Sigmoid colon (tissue), 6 donors: ENCODE measurements at regions not wholly inside any gene's neighbourhood (a gene's known extent, or its start where the extent isn't known, plus 50 kb on each side); places are given as distances from the start of the nearest gene placed in this dataset.

ENCODE experiments used
- DNase-seq: peaks from one replicate; pipeline ENCODE4 v3.0.0-alpha.2; 2019
- H3K27ac ChIP-seq, 4 donors: fragments of 200-600 bp; sonication (generic); one replicate each; pipeline ENCODE4 v1.5.1; 2016 to 2019; ENCODE audit warnings: mild to moderate bottlenecking in 1 of 4
- H3K27me3 ChIP-seq, 3 donors: fragments of 200-600 bp; sonication (generic); one replicate each; pipeline ENCODE4 v1.5.1; 2019; ENCODE audit warnings: mild to moderate bottlenecking in 1 of 3
- H3K36me3 ChIP-seq, 4 donors: fragments of 200-600 bp; sonication (generic); one replicate each; pipeline ENCODE4 v1.5.1; 2016 to 2019
- H3K4me1 ChIP-seq, 4 donors: fragments of 200-600 bp; sonication (generic); one replicate each; pipeline ENCODE4 v1.5.1; 2017 to 2019
- H3K4me3 ChIP-seq, 4 donors: fragments of 200-600 bp; sonication (generic); one replicate each; pipeline ENCODE4 v1.5.1; 2017 to 2019; ENCODE audit warnings: mild to moderate bottlenecking in 2 of 4, moderate library complexity in 1 of 4
- H3K9me3 ChIP-seq, 4 donors: fragments of 200-600 bp in 3 of 4; sonication (generic) in 3 of 4; one replicate each; pipeline versions ENCODE4 v1.5.1 to v1.6.1; 2013 to 2019
- CTCF ChIP-seq, 4 experiments: fragments of 450-650 bp in 3 of 4; fragments of 200-600 bp in 1 of 4; IDR thresholded peaks; one replicate each; pipeline ENCODE4 v1.5.1; 2016 to 2019; ENCODE audit warnings: antibody characterized with exemption in 4 of 4, mild to moderate bottlenecking in 3 of 4, moderate library complexity in 2 of 4
- EP300 ChIP-seq, 4 donors: sonication (generic); formaldehyde crosslinking; IDR thresholded peaks; one replicate each; pipeline ENCODE4 v1.6.1; 2017; ENCODE audit warnings: antibody characterized with exemption in 4 of 4
- POLR2A ChIP-seq, 2 donors: fragments of 450-650 bp; IDR thresholded peaks; one replicate each; pipeline ENCODE4 v1.6.1; 2016; ENCODE audit warnings: antibody characterized with exemption in 2 of 2, mild to moderate bottlenecking in 2 of 2, moderate library complexity in 2 of 2
- POLR2AphosphoS5 ChIP-seq, 4 donors: sonication (generic); formaldehyde crosslinking; IDR thresholded peaks; one replicate each; pipeline ENCODE4 v1.6.1; 2017; ENCODE audit warnings: antibody characterized with exemption in 4 of 4
- WGBS, 2 donors: extraction: QIAGEN DNeasy Blood & Tissue Kit; methylation state at CpG; one replicate each; pipeline ENCODE4 v1.1.7; 2013; 5-methylcytosine and 5-hydroxymethylcytosine counted together
- intact Hi-C: fragments of 100-400 bp; cut with DNase I; formaldehyde crosslinking; loops from one replicate; pipeline ENCODE4 v1.15.1; 2023
- donor health status: healthy with polysubstance abuse.
- donor health status: healthy.

GRCh38 chr14:55893705-55894104 is 224.5 kb upstream of the PELI2 start:
- WGBS, 2 donors, result 87 to 92% methylated on average over 5 of the region's 5 CpGs
- DNase-seq, result no peak
- intact Hi-C loops, result no loop called here
- TF ChIP-seq POLR2AphosphoS5 (IDR thresholded peaks at IDR 0.05) (no peak), EP300 (IDR thresholded peaks at IDR 0.05) (no peak), CTCF (IDR thresholded peaks at IDR 0.05) (no peak), POLR2A (IDR thresholded peaks at IDR 0.05) (no peak)
- Histone ChIP-seq H3K27me3 (no peaks in the 10 kb centered on the region), H3K27ac (peak overlapping the region in 1 of 4 donors; percentile 7), H3K9me3 (no peaks in the 10 kb centered on the region), H3K4me3 (no peak overlapping the region), H3K36me3 (no peaks in the 10 kb centered on the region), H3K4me1 (peaks cover 0 to 9% (median 8%) of the 10 kb centered on the region in 4 donors)

- 59 to 79% methylated on average over 1 of the region's 1 CpG for WGBS, 2 donors
- H3K27ac ChIP-seq, result no peak overlapping the region
- H3K9me3 ChIP-seq, result no peaks in the 10 kb centered on the region
- H3K27me3 ChIP-seq, result no peaks in the 10 kb centered on the region
- no peak for DNase-seq
- H3K36me3 ChIP-seq, result no peaks in the 10 kb centered on the region
- H3K4me1 ChIP-seq, result peaks cover 0 to 4% (median 0%) of the 10 kb centered on the region in 4 donors
- H3K4me3 ChIP-seq, result no peak overlapping the region
- intact Hi-C loops, result no loop called here
- TF ChIP-seq CTCF (IDR thresholded peaks at IDR 0.05), result no peak
- no peak for TF ChIP-seq POLR2AphosphoS5 (IDR thresholded peaks at IDR 0.05)
Observed at GRCh38 chr14:55897031-55897430, 221.2 kb upstream of the PELI2 start.

- intact Hi-C loops, result no loop called here
- WGBS, 2 donors, result 59 to 79% methylated on average over 1 of the region's 1 CpG
- no peak for TF ChIP-seq CTCF (IDR thresholded peaks at IDR 0.05)
- no peak for TF ChIP-seq POLR2AphosphoS5 (IDR thresholded peaks at IDR 0.05)
- TF ChIP-seq POLR2A (IDR thresholded peaks at IDR 0.05), result no peak
- no peak for TF ChIP-seq EP300 (IDR thresholded peaks at IDR 0.05)
Observed at GRCh38 chr14:55898938-55899337, 219.3 kb upstream of the PELI2 start.

GRCh38 chr14:55899531-55899930 is 218.7 kb upstream of the PELI2 start:
- no peak for TF ChIP-seq EP300 (IDR thresholded peaks at IDR 0.05)
- no peak for TF ChIP-seq CTCF (IDR thresholded peaks at IDR 0.05)
- no peak for TF ChIP-seq POLR2A (IDR thresholded peaks at IDR 0.05)
- no peak for TF ChIP-seq POLR2AphosphoS5 (IDR thresholded peaks at IDR 0.05)
- 94% methylated on average over 4 of the region's 4 CpGs for WGBS, 2 donors
- no peak for DNase-seq
- H3K4me1 ChIP-seq, result peaks cover 0 to 5% (median 0%) of the 10 kb centered on the region in 4 donors
- no peaks in the 10 kb centered on the region for H3K9me3 ChIP-seq
- no peak overlapping the region for H3K27ac ChIP-seq
- H3K27me3 ChIP-seq, result no peaks in the 10 kb centered on the region
- intact Hi-C loops, result no loop called here
- no peak overlapping the region for H3K4me3 ChIP-seq
- no peaks in the 10 kb centered on the region for H3K36me3 ChIP-seq

More at GRCh38 chr14:55898938-55899337, 219.3 kb upstream of the PELI2 start:
- Histone ChIP-seq H3K27me3 (no peaks in the 10 kb centered on the region), H3K4me1 (peaks cover 0 to 2% (median 0%) of the 10 kb centered on the region in 4 donors), H3K36me3 (no peaks in the 10 kb centered on the region), H3K27ac (no peak overlapping the region), H3K4me3 (no peak overlapping the region), H3K9me3 (no peaks in the 10 kb centered on the region)
- no peak for DNase-seq

GRCh38 chr14:55900749-55901148 is 217.5 kb upstream of the PELI2 start:
- TF ChIP-seq POLR2AphosphoS5 (IDR thresholded peaks at IDR 0.05) (no peak), EP300 (IDR thresholded peaks at IDR 0.05) (no peak), CTCF (IDR thresholded peaks at IDR 0.05) (no peak), POLR2A (IDR thresholded peaks at IDR 0.05) (no peak)
- 85 to 90% methylated on average over 2 of the region's 2 CpGs for WGBS, 2 donors
- intact Hi-C loops, result no loop called here
- Histone ChIP-seq H3K9me3 (no peaks in the 10 kb centered on the region), H3K4me3 (no peak overlapping the region), H3K36me3 (no peaks in the 10 kb centered on the region), H3K27ac (no peak overlapping the region), H3K27me3 (no peaks in the 10 kb centered on the region), H3K4me1 (peaks cover 0 to 5% (median 0%) of the 10 kb centered on the region in 4 donors)
- no peak for DNase-seq
